Right atrium auricular region (tissue), 2 donors: ENCODE measurements at regions not wholly inside any gene's neighbourhood (a gene's known extent, or its start where the extent isn't known, plus 50 kb on each side); places are given as distances from the start of the nearest gene placed in this dataset.

Source experiments
- DNase-seq: peaks from one replicate; pipeline ENCODE4 v3.0.0-alpha.2; 2019; ENCODE audit warnings: low spot score
- H3K27ac ChIP-seq, 2 donors: fragments of 200-600 bp; sonication (generic); 1 replicate in 1 of 2; 2 replicates in 1 of 2; pipeline ENCODE4 v1.5.1; 2016 to 2019
- H3K27me3 ChIP-seq, 2 donors: fragments of 200-600 bp; sonication (generic); one replicate each; pipeline versions ENCODE4 v1.5.1 to v1.6.0; 2017 to 2019
- H3K36me3 ChIP-seq: fragments of 200-600 bp; sonication (generic); one replicate; pipeline ENCODE4 v1.5.1; 2016
- H3K4me1 ChIP-seq, 2 donors: fragments of 200-600 bp; sonication (generic); one replicate each; pipeline versions ENCODE4 v1.5.1 to v1.6.0; 2017 to 2019
- H3K4me3 ChIP-seq, 2 donors: fragments of 200-600 bp; sonication (generic); 1 replicate in 1 of 2; 2 replicates in 1 of 2; pipeline ENCODE4 v1.5.1; 2017 to 2019; ENCODE audit warnings: mild to moderate bottlenecking in 1 of 2, moderate library complexity in 1 of 2
- H3K9me3 ChIP-seq, 2 donors: fragments of 200-600 bp; sonication (generic); one replicate each; pipeline ENCODE4 v1.5.1; 2019
- CTCF ChIP-seq, 2 donors: fragments of 200-600 bp; sonication (generic); IDR thresholded peaks; one replicate each; pipeline ENCODE4 v1.5.1; 2019; ENCODE audit warnings: antibody characterized with exemption in 2 of 2

- Histone ChIP-seq H3K27me3 (no peaks in the 10 kb centered on the region), H3K36me3 (no peaks in the 10 kb centered on the region), H3K4me1 (no peaks in the 10 kb centered on the region), H3K9me3 (no peaks in the 10 kb centered on the region), H3K4me3 (no peak overlapping the region), H3K27ac (no peak overlapping the region)
- TF ChIP-seq CTCF (IDR thresholded peaks at IDR 0.05) = no peak
- DNase-seq = no peak
Observed at GRCh38 chr11:25432376-25432775, 899.6 kb upstream of the ANO3 start.

GRCh38 chr11:25435197-25435596, 896.7 kb upstream of the ANO3 start:
- Histone ChIP-seq H3K27ac (no peak overlapping the region), H3K27me3 (no peaks in the 10 kb centered on the region), H3K36me3 (no peaks in the 10 kb centered on the region), H3K9me3 (no peaks in the 10 kb centered on the region), H3K4me3 (no peak overlapping the region), H3K4me1 (no peaks in the 10 kb centered on the region)
- no peak for TF ChIP-seq CTCF (IDR thresholded peaks at IDR 0.05)
- DNase-seq = no peak

GRCh38 chr11:25436326-25436725, 895.6 kb upstream of the ANO3 start:
- no peak for TF ChIP-seq CTCF (IDR thresholded peaks at IDR 0.05)
- H3K36me3 ChIP-seq = no peaks in the 10 kb centered on the region

GRCh38 chr11:25441421-25441820, 890.5 kb upstream of the ANO3 start:
- Histone ChIP-seq H3K4me1 (no peaks in the 10 kb centered on the region), H3K9me3 (no peaks in the 10 kb centered on the region), H3K4me3 (no peak overlapping the region), H3K36me3 (no peaks in the 10 kb centered on the region), H3K27me3 (no peaks in the 10 kb centered on the region), H3K27ac (no peak overlapping the region)
- no peak for TF ChIP-seq CTCF (IDR thresholded peaks at IDR 0.05)
- no peak for DNase-seq

More at GRCh38 chr11:25436326-25436725, 895.6 kb upstream of the ANO3 start:
- Histone ChIP-seq H3K9me3 (no peaks in the 10 kb centered on the region), H3K27me3 (no peaks in the 10 kb centered on the region), H3K27ac (no peak overlapping the region), H3K4me3 (no peak overlapping the region), H3K4me1 (no peaks in the 10 kb centered on the region)
- no peak for DNase-seq

GRCh38 chr11:25449091-25449490, 882.8 kb upstream of the ANO3 start:
- no peaks in the 10 kb centered on the region for H3K27me3 ChIP-seq
- DNase-seq = no peak
- H3K36me3 ChIP-seq = no peaks in the 10 kb centered on the region
- no peaks in the 10 kb centered on the region for H3K4me1 ChIP-seq
- TF ChIP-seq CTCF (IDR thresholded peaks at IDR 0.05) = no peak
- H3K9me3 ChIP-seq = no peaks in the 10 kb centered on the region
- H3K4me3 ChIP-seq = no peak overlapping the region
- no peak overlapping the region for H3K27ac ChIP-seq

GRCh38 chr11:25453471-25453870, 878.5 kb upstream of the ANO3 start:
- Histone ChIP-seq H3K4me1 (no peaks in the 10 kb centered on the region), H3K27ac (no peak overlapping the region), H3K36me3 (no peaks in the 10 kb centered on the region), H3K4me3 (no peak overlapping the region), H3K9me3 (no peaks in the 10 kb centered on the region), H3K27me3 (no peaks in the 10 kb centered on the region)
- DNase-seq = no peak
- TF ChIP-seq CTCF (IDR thresholded peaks at IDR 0.05) = no peak
